CD8-positive, alpha-beta memory T cell (primary cell): ENCODE measurements at regions not wholly inside any gene's neighbourhood (a gene's known extent, or its start where the extent isn't known, plus 50 kb on each side); places are given as distances from the start of the nearest gene placed in this dataset.

Source experiments
- CTCF ChIA-PET: fragments of 350-600 bp; sonication (Branson Sonifier 250); formaldehyde crosslinking; loops from one replicate; lab custom pipeline; 2021; ENCODE audit warnings: antibody characterized with exemption; lab: Charles Lee
- POLR2A ChIA-PET: fragments of 350-600 bp; sonication (Branson Sonifier 250); formaldehyde crosslinking; loops from one replicate; lab custom pipeline; 2021; ENCODE audit warnings: antibody characterized with exemption; lab: Charles Lee
- DNase-seq, 5 donors: peaks; one replicate each; pipeline versions ENCODE4 v3.0.0 to v3.0.0-alpha.2; 2020 to 2022; ENCODE audit warnings: mixed read lengths in 1 of 5
- H3K27ac ChIP-seq: one replicate; pipeline ENCODE4 v1.7.0; 2013; ENCODE audit warnings: low read depth, mild to moderate bottlenecking, low read length, moderate library complexity
- H3K27me3 ChIP-seq: 2 replicates; pipeline ENCODE4 v1.7.0; 2013; ENCODE audit warnings: low read length, mild to moderate bottlenecking; ENCODE audit not compliant: insufficient read depth, poor library complexity, severe bottlenecking
- H3K36me3 ChIP-seq: 2 replicates; pipeline ENCODE4 v1.7.0; 2013; ENCODE audit warnings: mild to moderate bottlenecking, low read length, moderate library complexity; ENCODE audit not compliant: insufficient read depth
- H3K4me1 ChIP-seq: 2 replicates; pipeline ENCODE4 v1.7.0; 2013; ENCODE audit warnings: mild to moderate bottlenecking, low read length, moderate library complexity; ENCODE audit not compliant: insufficient read depth
- H3K4me3 ChIP-seq: 2 replicates; pipeline ENCODE4 v1.7.0; 2013; ENCODE audit warnings: mild to moderate bottlenecking, low read length
- H3K9me3 ChIP-seq: 2 replicates; pipeline ENCODE4 v1.7.0; 2013; ENCODE audit warnings: mild to moderate bottlenecking, low read length
- H3K27ac Mint-ChIP-seq, 8 donors: one replicate each; pipeline ENCODE4 v1.8.0; 2020 to 2021; ENCODE audit warnings: mixed read lengths in 8 of 8, mild to moderate bottlenecking in 6 of 8, inconsistent platforms in 3 of 8, moderate library complexity in 3 of 8
- H3K27me3 Mint-ChIP-seq, 2 donors: one replicate each; pipeline ENCODE4 v1.8.0; 2020 to 2021; ENCODE audit warnings: mixed read lengths in 2 of 2, mild to moderate bottlenecking in 1 of 2, moderate library complexity in 1 of 2
- H3K36me3 Mint-ChIP-seq, 3 donors: one replicate each; pipeline ENCODE4 v1.8.0; 2020 to 2021; ENCODE audit warnings: mixed read lengths in 3 of 3, inconsistent platforms in 1 of 3, mild to moderate bottlenecking in 1 of 3
- H3K4me1 Mint-ChIP-seq, 3 donors: one replicate each; pipeline ENCODE4 v1.8.0; 2020 to 2021; ENCODE audit warnings: mixed read lengths in 3 of 3, inconsistent platforms in 1 of 3, mild to moderate bottlenecking in 1 of 3
- H3K4me3 Mint-ChIP-seq, 7 donors: one replicate each; pipeline ENCODE4 v1.8.0; 2020 to 2021; ENCODE audit warnings: mixed read lengths in 7 of 7, mild to moderate bottlenecking in 6 of 7, moderate library complexity in 4 of 7, inconsistent platforms in 2 of 7
- H3K9me3 Mint-ChIP-seq, 5 donors: one replicate each; pipeline ENCODE4 v1.8.0; 2020 to 2022; ENCODE audit warnings: mixed read lengths in 5 of 5, mild to moderate bottlenecking in 3 of 5, moderate library complexity in 2 of 5, inconsistent platforms in 1 of 5

DNA sequence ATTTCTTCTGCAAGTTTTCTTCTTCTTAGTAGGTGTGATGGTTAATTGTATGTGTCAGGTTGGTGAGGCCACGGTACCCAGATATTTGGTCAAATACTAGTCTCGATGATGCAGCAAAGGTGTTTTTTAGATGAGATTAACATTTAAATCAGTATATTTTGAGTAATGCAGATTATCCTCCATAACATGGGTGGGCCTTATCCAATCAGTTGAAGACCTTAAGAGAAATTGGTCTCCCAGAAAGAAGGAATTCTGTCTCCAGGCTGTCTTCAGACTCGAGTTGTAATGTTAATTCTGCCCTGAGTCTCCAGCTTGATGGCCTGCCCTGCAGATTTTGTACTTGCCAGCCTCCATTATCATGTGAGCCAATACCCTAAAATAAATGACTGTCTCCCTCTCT is 122.5 kb upstream of the TSPAN5 start:
- H3K27me3 ChIP-seq = no peaks in the 10 kb centered on the region
- no peak overlapping the region for H3K4me3 Mint-ChIP-seq

DNA sequence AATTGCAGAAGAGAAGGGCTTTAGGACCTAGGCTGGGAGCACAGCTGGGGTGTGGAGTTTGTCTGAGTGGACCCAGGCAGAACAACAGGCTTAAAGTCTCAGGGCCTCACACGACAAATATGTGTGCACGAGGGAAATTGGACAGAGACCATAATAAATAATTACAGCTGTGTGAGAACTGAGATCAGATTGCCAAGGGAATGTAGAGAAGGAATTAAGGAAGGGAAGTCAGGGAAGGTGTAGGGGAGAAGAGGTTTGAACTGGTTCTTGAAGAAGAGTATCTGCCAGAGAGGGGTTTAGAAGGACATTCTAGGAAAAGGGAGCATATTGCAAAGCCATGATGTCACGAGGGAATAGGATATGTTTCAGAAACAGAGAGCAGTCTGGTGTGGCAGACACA is 120.7 kb upstream of the TSPAN5 start:
- no peaks in the 10 kb centered on the region for H3K36me3 ChIP-seq
- peaks cover 0 to 5% (median 1%) of the 10 kb centered on the region in 3 donors for H3K36me3 Mint-ChIP-seq
- no peaks in the 10 kb centered on the region for H3K9me3 ChIP-seq
- no peaks in the 10 kb centered on the region for H3K27me3 ChIP-seq
- H3K4me3 ChIP-seq = no peak overlapping the region
- no peak overlapping the region for H3K27ac Mint-ChIP-seq
- no peaks in the 10 kb centered on the region for H3K9me3 Mint-ChIP-seq
- H3K4me1 ChIP-seq = no peaks in the 10 kb centered on the region
- no peaks in the 10 kb centered on the region for H3K4me1 Mint-ChIP-seq
- no peak for DNase-seq
- H3K27ac ChIP-seq = no peak overlapping the region
- POLR2A ChIA-PET = no interaction called here
- H3K27me3 Mint-ChIP-seq = peaks cover 8 to 11% of the 10 kb centered on the region in 2 donors
- no peak overlapping the region for H3K4me3 Mint-ChIP-seq
- CTCF ChIA-PET = interaction anchor here (1.3 kb wide), 1 partner anchor 39 kb away, joined by 3 read pairs; no protein-coding TSS in a partner anchor

More for the DNA sequence above, 122.5 kb upstream of the TSPAN5 start:
- Histone ChIP-seq H3K9me3 (no peaks in the 10 kb centered on the region), H3K36me3 (no peaks in the 10 kb centered on the region), H3K4me1 (no peaks in the 10 kb centered on the region), H3K4me3 (no peak overlapping the region), H3K27ac (no peak overlapping the region)
- no peaks in the 10 kb centered on the region for H3K4me1 Mint-ChIP-seq
- ChIA-PET POLR2A (no interaction called here), CTCF (no interaction called here)
- peaks cover 8 to 11% of the 10 kb centered on the region in 2 donors for H3K27me3 Mint-ChIP-seq
- no peak overlapping the region for H3K27ac Mint-ChIP-seq
- peaks cover 0 to 7% (median 1%) of the 10 kb centered on the region in 3 donors for H3K36me3 Mint-ChIP-seq
- DNase-seq = no peak
- H3K9me3 Mint-ChIP-seq = no peaks in the 10 kb centered on the region

DNA sequence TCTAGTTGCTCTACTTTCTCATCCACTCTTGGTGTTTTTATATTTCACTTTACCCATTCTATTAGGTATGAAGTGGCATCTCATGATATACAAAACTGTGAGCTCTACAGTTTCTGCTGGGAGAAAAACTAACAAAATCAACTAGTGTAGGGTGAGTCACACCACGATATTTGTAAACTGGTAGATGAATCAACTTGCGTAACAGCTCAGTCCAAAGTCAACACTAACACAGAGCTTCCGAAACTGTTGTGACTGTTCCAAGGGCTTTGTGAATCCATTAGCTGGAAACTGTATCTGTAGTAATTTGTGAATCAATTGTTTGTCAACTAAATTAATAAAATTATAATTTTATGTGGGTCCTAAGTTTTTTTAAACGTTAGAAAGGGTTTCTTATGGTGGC is 119.8 kb upstream of the TSPAN5 start:
- Mint-ChIP-seq H3K4me3 (no peak overlapping the region), H3K36me3 (peaks cover 0 to 4% (median 1%) of the 10 kb centered on the region in 3 donors), H3K27ac (no peak overlapping the region), H3K9me3 (no peaks in the 10 kb centered on the region), H3K4me1 (no peaks in the 10 kb centered on the region), H3K27me3 (peaks cover 8 to 11% of the 10 kb centered on the region in 2 donors)
- Histone ChIP-seq H3K36me3 (no peaks in the 10 kb centered on the region), H3K27ac (no peak overlapping the region), H3K4me3 (no peak overlapping the region), H3K4me1 (no peaks in the 10 kb centered on the region), H3K9me3 (no peaks in the 10 kb centered on the region), H3K27me3 (no peaks in the 10 kb centered on the region)
- CTCF ChIA-PET = no interaction called here
- no peak for DNase-seq
- POLR2A ChIA-PET = no interaction called here

DNA sequence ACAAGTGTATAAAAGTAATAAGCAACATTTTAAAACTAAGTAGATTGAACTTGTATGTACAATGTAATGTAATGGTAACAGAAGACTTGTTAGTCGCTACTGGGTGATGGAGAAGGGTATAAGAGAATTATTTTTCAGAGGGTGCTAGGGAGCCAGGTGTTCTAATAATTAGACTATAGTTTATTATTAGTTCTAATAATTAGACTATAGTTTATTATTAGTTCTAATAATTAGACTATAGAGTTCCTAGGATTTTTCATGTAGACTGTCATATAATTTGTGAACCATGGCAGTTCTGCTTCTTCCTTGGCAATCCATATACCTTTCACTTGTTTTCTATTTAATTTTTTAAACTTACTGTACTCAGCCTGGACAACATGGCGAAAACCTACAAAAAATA is 117.3 kb upstream of the TSPAN5 start:
- no peaks in the 10 kb centered on the region for H3K36me3 ChIP-seq
- no peak overlapping the region for H3K27ac ChIP-seq
- no peak overlapping the region for H3K4me3 ChIP-seq
- Mint-ChIP-seq H3K27me3 (no peaks in the 10 kb centered on the region), H3K9me3 (no peaks in the 10 kb centered on the region), H3K36me3 (peaks cover 0 to 4% (median 0%) of the 10 kb centered on the region in 3 donors), H3K4me1 (no peaks in the 10 kb centered on the region), H3K4me3 (no peak overlapping the region), H3K27ac (no peak overlapping the region)
- H3K4me1 ChIP-seq = no peaks in the 10 kb centered on the region
- DNase-seq = no peak
- CTCF ChIA-PET = no interaction called here
- POLR2A ChIA-PET = no interaction called here
- H3K27me3 ChIP-seq = no peaks in the 10 kb centered on the region
- no peaks in the 10 kb centered on the region for H3K9me3 ChIP-seq

DNA sequence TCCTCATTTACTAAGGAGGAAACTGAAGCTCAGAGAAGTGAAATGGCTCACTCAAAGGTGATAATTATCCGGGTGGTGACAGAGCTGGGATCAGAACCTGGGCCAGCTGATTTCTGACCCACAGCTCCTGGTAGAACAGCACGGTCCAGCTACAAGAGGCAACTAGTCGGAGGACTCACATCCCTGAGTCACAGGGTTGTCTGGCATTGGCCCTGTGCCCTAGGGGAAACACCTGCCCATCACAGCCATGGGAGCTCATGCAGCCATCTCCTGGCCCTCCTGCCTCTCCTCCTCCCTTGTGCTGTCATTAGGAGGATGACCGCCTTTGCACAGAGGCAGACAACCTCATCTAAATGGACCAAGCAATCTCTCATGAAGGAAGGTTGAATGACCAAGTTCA is 115.2 kb upstream of the TSPAN5 start:
- Mint-ChIP-seq H3K4me3 (no peak overlapping the region), H3K4me1 (no peaks in the 10 kb centered on the region), H3K27ac (no peak overlapping the region), H3K9me3 (peaks cover 0 to 11% (median 6%) of the 10 kb centered on the region in 5 donors), H3K36me3 (peaks cover 0 to 9% (median 7%) of the 10 kb centered on the region in 3 donors), H3K27me3 (no peaks in the 10 kb centered on the region)
- no peaks in the 10 kb centered on the region for H3K9me3 ChIP-seq
- H3K27me3 ChIP-seq = no peaks in the 10 kb centered on the region
- DNase-seq = no peak
- no peaks in the 10 kb centered on the region for H3K4me1 ChIP-seq
- no peak overlapping the region for H3K27ac ChIP-seq
- ChIA-PET POLR2A (no interaction called here), CTCF (no interaction called here)
- no peaks in the 10 kb centered on the region for H3K36me3 ChIP-seq
- no peak overlapping the region for H3K4me3 ChIP-seq

DNA sequence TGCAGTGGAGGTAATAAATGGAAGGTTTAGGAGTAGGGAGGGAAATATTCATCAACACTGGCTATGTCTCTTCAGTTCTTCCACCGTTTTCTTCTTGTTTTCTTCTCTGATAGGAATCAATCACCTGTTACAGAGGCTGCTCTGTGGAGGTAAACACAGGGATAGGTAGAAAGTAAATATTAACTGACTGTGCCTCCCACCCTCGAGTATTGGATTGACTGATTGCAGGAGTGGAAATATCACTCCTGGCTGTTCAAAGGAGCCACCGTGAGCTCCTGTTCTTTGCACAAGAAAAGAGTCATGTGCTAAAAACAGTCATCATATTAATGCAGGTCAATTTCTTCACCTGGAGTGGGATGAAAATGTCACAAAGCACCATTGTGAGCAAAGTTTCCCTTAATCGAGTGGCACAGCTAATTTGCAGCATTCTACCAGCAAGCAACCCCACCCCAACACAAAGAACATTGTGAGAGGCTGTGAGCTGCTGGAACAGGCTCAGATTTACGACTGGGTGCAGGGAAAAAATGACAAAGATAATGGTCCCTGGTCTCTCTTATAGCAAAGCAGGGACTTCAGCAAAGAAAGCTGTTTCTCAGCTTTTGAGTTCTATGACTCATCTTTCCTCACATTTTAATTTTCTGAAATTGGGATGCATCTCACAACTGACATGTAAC is 113.7 kb upstream of the TSPAN5 start:
- Histone ChIP-seq H3K4me1 (no peaks in the 10 kb centered on the region), H3K27me3 (no peaks in the 10 kb centered on the region), H3K36me3 (no peaks in the 10 kb centered on the region), H3K9me3 (no peaks in the 10 kb centered on the region), H3K4me3 (no peak overlapping the region), H3K27ac (no peak overlapping the region)
- ChIA-PET POLR2A (no interaction called here), CTCF (no interaction called here)
- no peak overlapping the region for H3K27ac Mint-ChIP-seq
- no peak overlapping the region for H3K4me3 Mint-ChIP-seq
- no peak for DNase-seq
- H3K27me3 Mint-ChIP-seq = no peaks in the 10 kb centered on the region
- H3K4me1 Mint-ChIP-seq = no peaks in the 10 kb centered on the region
- peaks cover 0 to 14% (median 11%) of the 10 kb centered on the region in 3 donors for H3K36me3 Mint-ChIP-seq
- peaks cover 0 to 15% (median 9%) of the 10 kb centered on the region in 5 donors for H3K9me3 Mint-ChIP-seq

DNA sequence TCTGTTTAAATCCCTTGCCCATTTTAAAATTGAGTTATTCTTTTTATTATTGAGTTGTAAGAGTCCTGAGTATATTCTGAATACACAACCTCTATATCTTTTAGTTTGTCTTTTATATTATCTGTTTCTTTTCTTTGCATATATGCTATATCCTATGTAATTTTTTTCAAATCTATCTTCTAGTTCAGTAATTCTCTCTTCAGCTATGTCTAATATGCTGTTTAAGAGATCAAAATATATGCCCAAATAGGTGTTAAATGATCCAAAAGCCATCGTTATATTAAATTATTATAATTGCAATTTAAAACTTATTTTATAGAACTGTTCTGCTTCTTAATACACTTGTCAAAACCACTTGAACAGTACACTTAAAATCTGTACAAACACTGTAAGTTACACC is 107.4 kb upstream of the TSPAN5 start:
- Histone ChIP-seq H3K27me3 (no peaks in the 10 kb centered on the region), H3K4me3 (no peak overlapping the region), H3K36me3 (no peaks in the 10 kb centered on the region), H3K9me3 (no peaks in the 10 kb centered on the region), H3K27ac (no peak overlapping the region), H3K4me1 (no peaks in the 10 kb centered on the region)
- no peak overlapping the region for H3K27ac Mint-ChIP-seq
- CTCF ChIA-PET = no interaction called here
- POLR2A ChIA-PET = no interaction called here
- no peak for DNase-seq
- no peaks in the 10 kb centered on the region for H3K4me1 Mint-ChIP-seq
- H3K36me3 Mint-ChIP-seq = peaks cover 0 to 35% (median 11%) of the 10 kb centered on the region in 3 donors
- H3K27me3 Mint-ChIP-seq = no peaks in the 10 kb centered on the region
- peaks cover 15 to 37% (median 26%) of the 10 kb centered on the region in 5 donors for H3K9me3 Mint-ChIP-seq
- H3K4me3 Mint-ChIP-seq = no peak overlapping the region

DNA sequence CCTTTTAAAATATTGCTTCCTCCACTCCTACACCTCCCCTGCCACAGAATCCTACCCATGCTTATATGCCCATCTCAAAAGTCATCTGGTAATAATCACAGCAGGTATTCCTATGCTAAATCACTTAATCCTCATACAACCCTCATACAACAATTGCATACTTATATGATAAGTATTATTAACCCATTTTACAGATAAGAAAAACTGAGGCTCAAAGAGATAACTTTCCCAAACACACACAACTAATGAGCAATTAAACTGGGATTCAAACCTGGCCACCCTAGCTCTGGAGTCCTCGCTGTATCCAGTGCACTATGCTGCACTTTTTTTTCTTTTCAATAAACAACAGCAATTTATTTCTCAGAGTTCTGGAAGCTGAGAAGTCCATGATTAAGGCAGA is 99.8 kb upstream of the TSPAN5 start:
- no peaks in the 10 kb centered on the region for H3K9me3 ChIP-seq
- H3K36me3 Mint-ChIP-seq = no peaks in the 10 kb centered on the region
- no peak for DNase-seq

More for the DNA sequence above, 99.8 kb upstream of the TSPAN5 start:
- no peak overlapping the region for H3K27ac ChIP-seq
- H3K4me3 ChIP-seq = no peak overlapping the region
- no peaks in the 10 kb centered on the region for H3K36me3 ChIP-seq
- Mint-ChIP-seq H3K4me3 (no peak overlapping the region), H3K9me3 (peaks cover 0 to 3% (median 0%) of the 10 kb centered on the region in 5 donors), H3K27ac (peak overlapping the region in 1 of 8 donors; percentile 8), H3K27me3 (no peaks in the 10 kb centered on the region), H3K4me1 (peaks cover 0 to 3% (median 0%) of the 10 kb centered on the region in 3 donors)
- no peaks in the 10 kb centered on the region for H3K4me1 ChIP-seq
- ChIA-PET POLR2A (no interaction called here), CTCF (no interaction called here)
- no peaks in the 10 kb centered on the region for H3K27me3 ChIP-seq
